ENCODE measurements at regions not wholly inside any gene's neighbourhood (a gene's known extent, or its start where the extent isn't known, plus 50 kb on each side); places are given as distances from the start of the nearest gene placed in this dataset.
"Not testable (repeated sequence)": the region's sequence is repeated elsewhere in the genome, so short reads cannot be mapped to it uniquely, and the experiment has no call there.

DNA sequence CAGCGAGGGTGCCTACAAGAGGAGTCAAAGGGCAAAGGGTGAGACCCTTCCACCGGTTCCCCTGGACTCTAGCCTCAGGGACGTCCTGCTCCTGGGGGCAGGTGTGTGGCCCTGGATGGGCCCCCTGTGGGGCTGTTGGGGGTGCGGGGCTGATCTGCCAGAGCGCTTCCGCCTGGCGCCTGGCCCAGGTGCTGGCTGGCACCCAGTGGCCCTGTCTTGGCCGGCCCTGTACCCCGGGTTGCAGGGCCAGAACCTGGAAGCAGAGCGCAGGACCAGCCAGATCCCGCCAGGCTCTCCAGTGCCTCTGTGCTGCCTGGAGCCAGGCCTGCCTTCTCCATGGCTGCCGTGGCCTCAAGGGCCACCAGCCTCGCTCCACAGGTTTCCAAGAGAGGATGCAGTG lies 1625.8 kb upstream of the GOT2 start:
- intact Hi-C loops (cut with micrococcal nuclease; ENCODE audit: unreplicated experiment); H3K4me3 ChIP-seq (replicated peaks in 1 of 3; ENCODE audit: insufficient read depth in 1 of 3, low read depth in 2 of 3, low read length in 3 of 3); H3K9ac ChIP-seq (ENCODE audit: insufficient read depth, low read depth, low read length); H3K27me3 ChIP-seq (ENCODE audit: control insufficient read depth in 1 of 2, insufficient read depth in 2 of 2, low read length in 2 of 2); BruUV-seq (replicated peaks); FAIRE-seq; H2AFZ ChIP-seq (ENCODE audit: low read length); H3K4me2 ChIP-seq (ENCODE audit: low read depth, low read length); H3K79me2 ChIP-seq (ENCODE audit: insufficient read depth, low read length); POLR2A ChIA-PET; H3K4me1 ChIP-seq (ENCODE audit: insufficient read depth, low read length); H4K20me1 ChIP-seq (ENCODE audit: insufficient read depth, low read length); H3K27ac ChIP-seq (ENCODE audit: extremely low read length, insufficient read depth, low read length); CTCF ChIA-PET (ENCODE audit: low intra/inter-chr PET ratio, low total read pairs); DNase-seq (ENCODE audit: low spot score); H3K36me3 ChIP-seq (replicated peaks in 1 of 2; ENCODE audit: control insufficient read depth in 1 of 2, insufficient read depth in 2 of 2, low read length in 2 of 2); in situ Hi-C loops (cut with HindIII; ENCODE audit: extremely low pct_ligation_motif_present, low pct_unique_long_range_greater_than_20kb); ATAC-seq: not testable (repeated sequence)
- WGBS (ENCODE audit: low lambda C conversion rate): no CpG with 5 or more reads among the region's 13 CpGs
- peaks cover 34% of the 10 kb centered on the region for H3K9me3 ChIP-seq (ENCODE audit: low read length)

DNA sequence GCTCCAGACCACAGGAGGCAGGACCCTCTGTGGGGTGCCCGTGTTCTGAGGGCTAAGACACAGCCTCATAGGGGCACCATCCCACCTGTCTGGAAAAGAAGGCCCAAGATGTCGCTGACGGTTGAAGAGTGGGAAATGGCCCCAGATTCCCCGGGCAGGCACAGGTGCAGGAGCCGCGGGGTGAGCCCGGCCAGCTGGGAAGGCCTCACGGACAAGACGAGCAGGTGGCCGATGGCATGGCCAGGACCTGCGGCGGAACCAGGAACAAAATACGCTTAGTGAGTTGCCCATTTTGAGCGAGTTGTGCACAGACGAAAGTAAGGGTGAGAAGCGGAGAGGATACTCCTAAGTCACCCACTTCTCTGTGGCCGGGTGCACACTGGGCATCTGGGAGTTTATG lies 1625.3 kb upstream of the GOT2 start:
- H3K4me3 ChIP-seq (replicated peaks in 1 of 3; ENCODE audit: insufficient read depth in 1 of 3, low read depth in 2 of 3, low read length in 3 of 3); FAIRE-seq; H3K27ac ChIP-seq (ENCODE audit: extremely low read length, insufficient read depth, low read length); H3K4me2 ChIP-seq (ENCODE audit: low read depth, low read length); H4K20me1 ChIP-seq (ENCODE audit: insufficient read depth, low read length); intact Hi-C loops (cut with micrococcal nuclease; ENCODE audit: unreplicated experiment); POLR2A ChIA-PET; ATAC-seq; H2AFZ ChIP-seq (ENCODE audit: low read length); H3K36me3 ChIP-seq (replicated peaks in 1 of 2; ENCODE audit: control insufficient read depth in 1 of 2, insufficient read depth in 2 of 2, low read length in 2 of 2); DNase-seq (ENCODE audit: low spot score); H3K79me2 ChIP-seq (ENCODE audit: insufficient read depth, low read length); H3K4me1 ChIP-seq (ENCODE audit: insufficient read depth, low read length); H3K9ac ChIP-seq (ENCODE audit: insufficient read depth, low read depth, low read length); in situ Hi-C loops (cut with HindIII; ENCODE audit: extremely low pct_ligation_motif_present, low pct_unique_long_range_greater_than_20kb); CTCF ChIA-PET (ENCODE audit: low intra/inter-chr PET ratio, low total read pairs); H3K27me3 ChIP-seq (ENCODE audit: control insufficient read depth in 1 of 2, insufficient read depth in 2 of 2, low read length in 2 of 2); BruUV-seq (replicated peaks); TF ChIP-seq CREB1 (CRISPR knock-in tag; IDR thresholded peaks at IDR 0.05): not testable (repeated sequence)
- 0 out of 2 replicates have a peak, but pooled peaks have one; percentile 8 for TF ChIP-seq CREB1 (IDR thresholded peaks at IDR 0.05)
- peaks cover 34% of the 10 kb centered on the region for H3K9me3 ChIP-seq (ENCODE audit: low read length)
- 59% methylated on average over 17 of the region's 17 CpGs for WGBS (ENCODE audit: low lambda C conversion rate)

DNA sequence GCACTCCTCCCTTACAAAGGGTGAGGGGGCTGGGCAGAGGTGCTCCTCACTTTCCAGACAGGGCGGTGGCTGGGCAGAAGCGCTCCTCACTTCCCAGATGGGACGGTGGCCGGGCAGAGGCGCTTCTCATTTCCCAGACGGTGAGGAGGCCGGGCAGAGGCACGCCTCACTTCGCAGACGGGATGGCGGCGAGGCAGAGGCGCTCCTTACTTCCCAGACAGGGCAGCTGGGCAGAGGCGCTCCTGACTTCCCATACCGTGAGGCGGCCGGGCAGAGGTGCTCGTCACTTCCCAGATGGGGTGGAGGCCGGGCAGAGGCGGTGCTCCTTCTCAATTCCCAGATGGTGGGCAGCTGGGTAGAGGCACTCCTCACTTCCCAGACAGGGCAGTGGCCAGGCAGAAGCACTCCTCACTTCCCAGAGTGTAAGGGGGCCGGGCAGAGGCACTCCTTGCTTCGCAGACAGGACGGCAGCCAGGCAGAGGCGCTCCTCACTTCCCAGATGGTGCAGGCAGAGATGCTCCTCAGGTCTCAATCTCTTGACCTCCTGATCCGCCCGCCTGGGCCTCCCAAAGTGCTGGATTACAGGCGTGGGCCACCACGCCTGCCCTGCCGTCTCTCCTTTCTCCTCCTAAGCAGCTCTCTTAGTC lies 1623.9 kb upstream of the GOT2 start:
- ATAC-seq; CTCF ChIA-PET (ENCODE audit: low intra/inter-chr PET ratio, low total read pairs); H2AFZ ChIP-seq (ENCODE audit: low read length); BruUV-seq (replicated peaks); H3K36me3 ChIP-seq (replicated peaks in 1 of 2; ENCODE audit: control insufficient read depth in 1 of 2, insufficient read depth in 2 of 2, low read length in 2 of 2); H3K4me1 ChIP-seq (ENCODE audit: insufficient read depth, low read length); H4K20me1 ChIP-seq (ENCODE audit: insufficient read depth, low read length); H3K27ac ChIP-seq (ENCODE audit: extremely low read length, insufficient read depth, low read length); H3K4me2 ChIP-seq (ENCODE audit: low read depth, low read length); FAIRE-seq; H3K27me3 ChIP-seq (ENCODE audit: control insufficient read depth in 1 of 2, insufficient read depth in 2 of 2, low read length in 2 of 2); H3K4me3 ChIP-seq (replicated peaks in 1 of 3; ENCODE audit: insufficient read depth in 1 of 3, low read depth in 2 of 3, low read length in 3 of 3); DNase-seq (ENCODE audit: low spot score); POLR2A ChIA-PET; H3K79me2 ChIP-seq (ENCODE audit: insufficient read depth, low read length); intact Hi-C loops (cut with micrococcal nuclease; ENCODE audit: unreplicated experiment); in situ Hi-C loops (cut with HindIII; ENCODE audit: extremely low pct_ligation_motif_present, low pct_unique_long_range_greater_than_20kb); H3K9ac ChIP-seq (ENCODE audit: insufficient read depth, low read depth, low read length): not testable (repeated sequence)
- H3K9me3 ChIP-seq (ENCODE audit: low read length): peaks cover 36% of the 10 kb centered on the region
- WGBS (ENCODE audit: low lambda C conversion rate): 38% methylated on average over 22 of the region's 29 CpGs

Measured in HepG2 (cell line).